ENCODE measurements at regions not wholly inside any gene's neighbourhood (a gene's known extent, or its start where the extent isn't known, plus 50 kb on each side); places are given as distances from the start of the nearest gene placed in this dataset.

DNA sequence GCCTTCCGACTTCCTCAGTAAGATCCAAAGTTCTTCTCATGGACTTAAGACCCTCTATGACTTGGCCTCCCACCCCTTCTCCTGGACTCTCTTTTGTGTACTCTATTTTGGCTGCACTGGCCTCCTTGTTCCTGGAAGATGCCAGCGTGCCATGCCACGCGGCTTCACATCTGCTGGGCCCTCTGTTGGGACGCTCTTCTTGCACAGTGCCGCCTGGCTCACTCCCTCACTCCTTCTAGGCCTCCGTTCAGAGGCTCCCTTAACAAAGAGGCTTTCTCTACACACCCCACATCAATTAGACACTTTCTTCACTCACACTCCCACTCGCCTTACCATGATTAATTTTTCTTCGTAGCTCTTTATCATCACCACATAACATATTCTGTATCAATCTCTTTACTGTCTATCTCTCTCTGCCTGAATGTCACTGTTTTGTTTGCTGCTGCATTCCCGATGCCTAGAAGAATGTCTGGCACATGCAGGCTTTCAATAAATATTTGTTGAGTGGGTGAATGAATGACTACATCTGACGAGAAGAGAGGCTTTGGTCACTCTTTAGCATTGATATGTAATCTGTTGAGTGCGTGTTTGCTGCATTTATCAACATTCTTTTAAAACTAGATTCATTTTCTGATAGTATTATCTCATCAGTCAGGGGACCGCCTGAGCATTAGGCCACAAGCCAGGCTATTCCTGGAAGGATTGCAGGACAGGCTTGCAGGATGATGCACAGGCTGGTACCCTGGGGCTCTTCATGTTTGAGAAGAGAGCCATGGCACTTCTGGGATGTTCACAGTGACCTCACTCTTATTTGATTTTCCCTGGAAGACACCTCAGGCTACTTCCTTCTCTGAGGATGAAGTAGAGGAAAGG lies 60.6 kb upstream of the AMPD3 start:
- Mint-ChIP-seq H3K9me3 (peaks cover 18% of the 10 kb centered on the region), H3K27ac (no peak overlapping the region), H3K36me3 (peaks cover 7% of the 10 kb centered on the region), H3K4me1 (peaks cover 13% of the 10 kb centered on the region), H3K4me3 (no peak overlapping the region), H3K27me3 (ENCODE audit: low read depth) (no peaks in the 10 kb centered on the region)
- POLR2A ChIA-PET = no interaction called here
- ATAC-seq = no peak
- TF ChIP-seq FOXK1 (CRISPR knock-in tag; IDR thresholded peaks at IDR 0.05) (no peak), JUN (CRISPR knock-in tag; IDR thresholded peaks at IDR 0.05) (no peak), NFATC4 (CRISPR knock-in tag; IDR thresholded peaks at IDR 0.05) (no peak), ZBTB21 (CRISPR knock-in tag; IDR thresholded peaks at IDR 0.05; ENCODE audit: borderline replicate concordance) (no peak), ZNF232 (CRISPR knock-in tag; IDR thresholded peaks at IDR 0.05) (no peak), IRF2 (CRISPR knock-in tag; IDR thresholded peaks at IDR 0.05; ENCODE audit: borderline replicate concordance, low read depth) (no peak), ELF4 (CRISPR knock-in tag; IDR thresholded peaks at IDR 0.05; ENCODE audit: low read depth) (no peak), CREB1 (CRISPR knock-in tag; IDR thresholded peaks at IDR 0.05) (no peak)
- TF ChIP-seq, protein P1, sequence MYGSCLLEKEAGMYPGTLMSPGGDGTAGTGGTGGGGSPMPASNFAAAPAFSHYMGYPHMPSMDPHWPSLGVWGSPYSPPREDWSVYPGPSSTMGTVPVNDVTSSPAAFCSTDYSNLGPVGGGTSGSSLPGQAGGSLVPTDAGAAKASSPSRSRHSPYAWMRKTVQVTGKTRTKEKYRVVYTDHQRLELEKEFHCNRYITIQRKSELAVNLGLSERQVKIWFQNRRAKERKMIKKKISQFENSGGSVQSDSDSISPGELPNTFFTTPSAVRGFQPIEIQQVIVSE (CRISPR knock-in tag; IDR thresholded peaks at IDR 0.05; ENCODE audit: borderline replicate concordance) = no peak
- TF ChIP-seq, protein P2, sequence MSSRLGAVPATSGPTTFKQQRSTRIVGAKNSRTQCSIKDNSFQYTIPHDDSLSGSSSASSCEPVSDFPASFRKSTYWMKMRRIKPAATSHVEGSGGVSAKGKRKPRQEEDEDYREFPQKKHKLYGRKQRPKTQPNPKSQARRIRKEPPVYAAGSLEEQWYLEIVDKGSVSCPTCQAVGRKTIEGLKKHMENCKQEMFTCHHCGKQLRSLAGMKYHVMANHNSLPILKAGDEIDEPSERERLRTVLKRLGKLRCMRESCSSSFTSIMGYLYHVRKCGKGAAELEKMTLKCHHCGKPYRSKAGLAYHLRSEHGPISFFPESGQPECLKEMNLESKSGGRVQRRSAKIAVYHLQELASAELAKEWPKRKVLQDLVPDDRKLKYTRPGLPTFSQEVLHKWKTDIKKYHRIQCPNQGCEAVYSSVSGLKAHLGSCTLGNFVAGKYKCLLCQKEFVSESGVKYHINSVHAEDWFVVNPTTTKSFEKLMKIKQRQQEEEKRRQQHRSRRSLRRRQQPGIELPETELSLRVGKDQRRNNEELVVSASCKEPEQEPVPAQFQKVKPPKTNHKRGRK (CRISPR knock-in tag; IDR thresholded peaks at IDR 0.05; ENCODE audit: borderline replicate concordance) = no peak
- TF ChIP-seq, protein P3, sequence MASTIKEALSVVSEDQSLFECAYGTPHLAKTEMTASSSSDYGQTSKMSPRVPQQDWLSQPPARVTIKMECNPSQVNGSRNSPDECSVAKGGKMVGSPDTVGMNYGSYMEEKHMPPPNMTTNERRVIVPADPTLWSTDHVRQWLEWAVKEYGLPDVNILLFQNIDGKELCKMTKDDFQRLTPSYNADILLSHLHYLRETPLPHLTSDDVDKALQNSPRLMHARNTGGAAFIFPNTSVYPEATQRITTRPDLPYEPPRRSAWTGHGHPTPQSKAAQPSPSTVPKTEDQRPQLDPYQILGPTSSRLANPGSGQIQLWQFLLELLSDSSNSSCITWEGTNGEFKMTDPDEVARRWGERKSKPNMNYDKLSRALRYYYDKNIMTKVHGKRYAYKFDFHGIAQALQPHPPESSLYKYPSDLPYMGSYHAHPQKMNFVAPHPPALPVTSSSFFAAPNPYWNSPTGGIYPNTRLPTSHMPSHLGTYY (CRISPR knock-in tag; IDR thresholded peaks at IDR 0.05) = no peak
- TF ChIP-seq, protein P4, sequence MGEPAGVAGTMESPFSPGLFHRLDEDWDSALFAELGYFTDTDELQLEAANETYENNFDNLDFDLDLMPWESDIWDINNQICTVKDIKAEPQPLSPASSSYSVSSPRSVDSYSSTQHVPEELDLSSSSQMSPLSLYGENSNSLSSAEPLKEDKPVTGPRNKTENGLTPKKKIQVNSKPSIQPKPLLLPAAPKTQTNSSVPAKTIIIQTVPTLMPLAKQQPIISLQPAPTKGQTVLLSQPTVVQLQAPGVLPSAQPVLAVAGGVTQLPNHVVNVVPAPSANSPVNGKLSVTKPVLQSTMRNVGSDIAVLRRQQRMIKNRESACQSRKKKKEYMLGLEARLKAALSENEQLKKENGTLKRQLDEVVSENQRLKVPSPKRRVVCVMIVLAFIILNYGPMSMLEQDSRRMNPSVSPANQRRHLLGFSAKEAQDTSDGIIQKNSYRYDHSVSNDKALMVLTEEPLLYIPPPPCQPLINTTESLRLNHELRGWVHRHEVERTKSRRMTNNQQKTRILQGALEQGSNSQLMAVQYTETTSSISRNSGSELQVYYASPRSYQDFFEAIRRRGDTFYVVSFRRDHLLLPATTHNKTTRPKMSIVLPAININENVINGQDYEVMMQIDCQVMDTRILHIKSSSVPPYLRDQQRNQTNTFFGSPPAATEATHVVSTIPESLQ (CRISPR knock-in tag; IDR thresholded peaks at IDR 0.05) = no peak
- DNase-seq (ENCODE audit: low spot score) = no peak
- CTCF ChIA-PET = no interaction called here

DNA sequence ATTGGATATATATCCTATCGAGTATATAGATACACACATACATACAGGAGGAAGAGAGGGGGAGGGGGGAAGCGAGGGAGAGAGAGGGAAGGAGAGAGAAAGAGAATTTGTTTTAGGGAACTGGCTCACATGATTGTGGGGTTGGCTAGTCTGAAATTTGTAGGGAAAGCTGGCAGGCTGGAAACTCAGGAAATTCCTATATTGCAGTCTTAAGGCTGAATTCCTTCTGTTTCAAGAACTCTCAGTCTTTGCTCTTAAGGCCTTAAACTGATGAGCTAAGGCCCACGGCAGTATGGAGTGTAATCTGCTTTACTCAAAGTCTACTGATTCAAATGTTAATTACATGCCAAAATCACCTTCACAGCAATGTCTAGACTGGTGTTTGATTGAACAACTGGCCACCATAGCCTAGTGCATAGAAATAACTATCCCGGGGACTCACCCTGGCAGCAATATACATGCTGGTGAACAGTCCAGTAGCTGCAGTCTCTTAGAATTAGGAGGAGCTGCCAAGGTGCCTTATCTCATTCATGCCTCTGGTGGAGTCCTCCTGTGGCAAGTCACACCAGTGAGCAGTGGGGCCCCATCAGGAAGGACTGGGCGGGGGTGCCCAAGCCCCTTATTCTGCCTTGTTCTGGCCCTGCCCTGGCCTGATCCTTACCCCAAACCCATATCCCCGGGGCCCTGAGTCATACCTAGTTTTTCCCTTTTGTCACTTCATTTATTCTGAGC lies 59.7 kb upstream of the AMPD3 start:
- no peak overlapping the region for H3K4me3 Mint-ChIP-seq
- ATAC-seq (no peak), DNase-seq (ENCODE audit: low spot score) (no peak)
- H3K27ac Mint-ChIP-seq = no peak overlapping the region
- H3K4me1 Mint-ChIP-seq = peaks cover 13% of the 10 kb centered on the region
- ChIA-PET POLR2A (no interaction called here), CTCF (interaction anchor here (1.6 kb wide), 1 partner anchor 29 kb away, joined by 5 read pairs; no protein-coding TSS in a partner anchor)
- H3K36me3 Mint-ChIP-seq = peaks cover 7% of the 10 kb centered on the region
- TF ChIP-seq ZNF671 (CRISPR knock-in tag; IDR thresholded peaks at IDR 0.05) = no peak
- no peak for TF ChIP-seq ZNF219 (CRISPR knock-in tag; IDR thresholded peaks at IDR 0.05; ENCODE audit: borderline replicate concordance)
- no peaks in the 10 kb centered on the region for H3K27me3 Mint-ChIP-seq (ENCODE audit: low read depth)
- H3K9me3 Mint-ChIP-seq = peaks cover 9% of the 10 kb centered on the region

DNA sequence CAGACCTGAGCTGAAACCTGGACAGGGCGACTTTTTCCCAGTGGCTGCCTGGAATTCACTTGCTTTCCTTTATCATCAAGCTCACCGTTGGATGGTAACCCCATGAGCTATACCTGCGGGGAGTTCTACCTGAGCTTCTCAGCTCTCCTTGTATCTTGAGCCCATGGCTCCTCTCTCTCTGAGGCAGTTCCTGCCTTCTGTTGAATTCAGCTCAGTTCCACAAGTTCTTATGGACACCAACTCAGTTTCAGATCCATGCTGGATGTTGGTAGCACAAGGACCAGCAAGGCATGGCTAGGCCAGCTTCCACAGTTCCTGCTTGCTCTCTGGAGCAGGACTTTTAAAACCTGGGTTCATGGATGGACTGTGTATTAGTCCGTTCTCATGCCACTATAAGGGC lies 58.3 kb upstream of the AMPD3 start:
- Mint-ChIP-seq H3K36me3 (no peaks in the 10 kb centered on the region), H3K4me3 (no peak overlapping the region), H3K4me1 (peaks cover 6% of the 10 kb centered on the region; the same call in 1 of the 2 replicates), H3K27ac (no peak overlapping the region), H3K9me3 (no peaks in the 10 kb centered on the region), H3K27me3 (ENCODE audit: low read depth) (no peaks in the 10 kb centered on the region)
- CTCF ChIA-PET = interaction anchor here (1.6 kb wide), 1 partner anchor 30 kb away, joined by 5 read pairs; no protein-coding TSS in a partner anchor
- ATAC-seq (no peak), DNase-seq (ENCODE audit: low spot score) (no peak)
- POLR2A ChIA-PET = no interaction called here
- TF ChIP-seq ZNF232 (CRISPR knock-in tag; IDR thresholded peaks at IDR 0.05) = no peak
- no peak for TF ChIP-seq HMGA2 (CRISPR knock-in tag; IDR thresholded peaks at IDR 0.05)
- TF ChIP-seq GRHL2 (CRISPR knock-in tag; IDR thresholded peaks at IDR 0.05; ENCODE audit: insufficient replicate concordance, severe bottlenecking) = no peak
- no peak for TF ChIP-seq ZNF317 (CRISPR knock-in tag; IDR thresholded peaks at IDR 0.05; ENCODE audit: borderline replicate concordance, low read depth)
- no peak for TF ChIP-seq PRRX2 (CRISPR knock-in tag; IDR thresholded peaks at IDR 0.05)
- no peak for TF ChIP-seq ZNF416 (CRISPR knock-in tag; IDR thresholded peaks at IDR 0.05)
- no peak for TF ChIP-seq CBFB (CRISPR knock-in tag; IDR thresholded peaks at IDR 0.05; ENCODE audit: low read depth)
- TF ChIP-seq, protein P4 (CRISPR knock-in tag; IDR thresholded peaks at IDR 0.05) = no peak
- TF ChIP-seq GABPB1 (CRISPR knock-in tag; IDR thresholded peaks at IDR 0.05) = no peak
- no peak for TF ChIP-seq RELA (CRISPR knock-in tag; IDR thresholded peaks at IDR 0.05; ENCODE audit: borderline replicate concordance)
- TF ChIP-seq TEAD4 (CRISPR knock-in tag; IDR thresholded peaks at IDR 0.05) = no peak
